BJ (cell line): ENCODE measurements at regions not wholly inside any gene's neighbourhood (a gene's known extent, or its start where the extent isn't known, plus 50 kb on each side); places are given as distances from the start of the nearest gene placed in this dataset.

Experiments
- CTCF ChIA-PET: fragments of 350-600 bp; formaldehyde crosslinking; extraction: SDS; loops from one replicate; lab custom pipeline; 2021; ENCODE audit warnings: antibody characterized with exemption, inconsistent platforms; lab: Yijun Ruan, JAX
- POLR2A ChIA-PET: fragments of 300-600 bp; sonication (Branson Sonifier 250); formaldehyde crosslinking; extraction: SDS; loops from one replicate; lab custom pipeline; 2021; ENCODE audit warnings: antibody characterized with exemption; lab: Charles Lee
- DNase-seq: peaks from one replicate; pipeline ENCODE4 v3.0.0-alpha.2; 2011; ENCODE audit warnings: low read depth
- H3K27me3 ChIP-seq: 2 replicates; pipeline ENCODE4 v1.6.0; 2011; ENCODE audit warnings: low read length; ENCODE audit not compliant: control insufficient read depth, insufficient read depth
- H3K36me3 ChIP-seq: 2 replicates; pipeline ENCODE4 v1.5.1; 2011; ENCODE audit warnings: low read length; ENCODE audit not compliant: control insufficient read depth, insufficient read depth
- H3K4me3 ChIP-seq: 2 replicates; pipeline ENCODE4 v1.5.1; 2011; ENCODE audit warnings: low read depth, mild to moderate bottlenecking, control low read depth, low read length
- TF ChIP-seq, protein P1 (sequence below): IDR thresholded peaks from 2 replicates; pipeline ENCODE4 v1.5.1; 2011; ENCODE audit warnings: low read depth, mild to moderate bottlenecking, control low read depth, inconsistent platforms, low read length, moderate library complexity; ENCODE audit not compliant: insufficient read depth

GRCh38 chr11:101345891-101346290 is 216.3 kb upstream of the PGR start:
- no peaks in the 10 kb centered on the region for H3K36me3 ChIP-seq
- CTCF ChIA-PET, result no interaction called here
- POLR2A ChIA-PET, result no interaction called here
- no peak overlapping the region for H3K4me3 ChIP-seq
- no peaks in the 10 kb centered on the region for H3K27me3 ChIP-seq
- DNase-seq, result no peak
- TF ChIP-seq, protein P1, sequence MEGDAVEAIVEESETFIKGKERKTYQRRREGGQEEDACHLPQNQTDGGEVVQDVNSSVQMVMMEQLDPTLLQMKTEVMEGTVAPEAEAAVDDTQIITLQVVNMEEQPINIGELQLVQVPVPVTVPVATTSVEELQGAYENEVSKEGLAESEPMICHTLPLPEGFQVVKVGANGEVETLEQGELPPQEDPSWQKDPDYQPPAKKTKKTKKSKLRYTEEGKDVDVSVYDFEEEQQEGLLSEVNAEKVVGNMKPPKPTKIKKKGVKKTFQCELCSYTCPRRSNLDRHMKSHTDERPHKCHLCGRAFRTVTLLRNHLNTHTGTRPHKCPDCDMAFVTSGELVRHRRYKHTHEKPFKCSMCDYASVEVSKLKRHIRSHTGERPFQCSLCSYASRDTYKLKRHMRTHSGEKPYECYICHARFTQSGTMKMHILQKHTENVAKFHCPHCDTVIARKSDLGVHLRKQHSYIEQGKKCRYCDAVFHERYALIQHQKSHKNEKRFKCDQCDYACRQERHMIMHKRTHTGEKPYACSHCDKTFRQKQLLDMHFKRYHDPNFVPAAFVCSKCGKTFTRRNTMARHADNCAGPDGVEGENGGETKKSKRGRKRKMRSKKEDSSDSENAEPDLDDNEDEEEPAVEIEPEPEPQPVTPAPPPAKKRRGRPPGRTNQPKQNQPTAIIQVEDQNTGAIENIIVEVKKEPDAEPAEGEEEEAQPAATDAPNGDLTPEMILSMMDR, result no peak

DNA sequence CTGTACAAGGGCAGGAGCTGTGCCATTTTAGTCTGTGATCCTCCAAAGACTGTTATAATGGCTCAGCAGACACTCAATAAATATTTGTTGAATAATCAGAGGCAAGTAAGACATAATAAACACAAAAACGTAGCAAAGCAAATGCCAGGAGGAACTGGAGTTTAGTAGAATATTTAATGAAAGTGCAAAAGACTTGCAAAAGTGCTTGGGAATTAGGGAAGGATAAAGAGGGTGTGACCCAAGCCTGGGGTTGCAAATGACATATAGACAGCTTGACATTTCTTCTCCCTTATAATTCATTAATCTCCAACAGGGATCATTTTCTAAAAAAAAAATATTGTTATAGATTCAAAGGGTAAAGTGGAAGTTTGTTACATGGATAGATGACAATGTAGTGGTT is 212.7 kb upstream of the PGR start:
- CTCF ChIA-PET, result no interaction called here
- TF ChIP-seq, protein P1, result no peak
- no peak overlapping the region for H3K4me3 ChIP-seq
- POLR2A ChIA-PET, result no interaction called here
- no peaks in the 10 kb centered on the region for H3K27me3 ChIP-seq
- no peak for DNase-seq
- no peaks in the 10 kb centered on the region for H3K36me3 ChIP-seq

DNA sequence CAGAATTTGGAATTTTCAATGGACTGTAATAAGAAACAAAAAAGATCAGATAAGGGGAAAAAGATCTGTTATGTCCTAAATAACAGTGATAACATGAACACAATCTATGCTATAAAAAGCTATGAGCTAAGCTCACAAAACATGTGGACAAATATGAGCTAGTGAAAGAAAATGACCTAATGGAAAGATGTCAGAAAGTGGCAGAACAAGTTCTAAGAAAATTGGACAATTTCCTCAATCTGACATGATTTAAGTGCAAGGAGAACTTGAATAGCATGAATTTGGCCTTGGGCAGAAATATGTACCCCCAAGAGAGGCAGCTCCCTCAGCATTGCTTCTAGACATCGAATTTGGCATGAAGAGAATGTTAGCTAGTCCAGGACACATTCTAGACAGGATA is 212.0 kb upstream of the PGR start:
- H3K4me3 ChIP-seq, result no peak overlapping the region
- TF ChIP-seq, protein P1, result no peak
- no peak for DNase-seq
- ChIA-PET POLR2A (no interaction called here), CTCF (no interaction called here)
- no peaks in the 10 kb centered on the region for H3K36me3 ChIP-seq
- H3K27me3 ChIP-seq, result no peaks in the 10 kb centered on the region

DNA sequence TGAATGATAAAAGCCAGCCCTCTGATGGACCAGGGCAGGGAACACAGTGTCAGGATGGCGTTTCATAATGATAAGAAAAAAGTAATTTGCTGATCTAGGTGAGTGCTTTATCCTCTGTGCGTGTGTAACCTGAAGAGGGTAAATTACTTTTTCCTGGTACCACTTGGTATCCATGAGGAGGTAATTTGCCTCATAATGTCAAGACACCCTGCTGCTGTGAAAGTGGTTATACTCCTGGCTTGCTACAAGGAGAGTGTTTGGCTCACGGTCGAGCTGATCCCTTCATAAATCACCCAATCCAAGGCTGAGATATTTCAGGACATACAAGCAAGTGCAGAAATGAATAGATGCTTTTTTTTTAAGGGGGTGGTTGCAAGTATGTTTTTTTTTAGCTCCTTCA is 207.2 kb upstream of the PGR start:
- CTCF ChIA-PET, result no interaction called here
- TF ChIP-seq, protein P1, result no peak
- Histone ChIP-seq H3K27me3 (no peaks in the 10 kb centered on the region), H3K4me3 (no peak overlapping the region), H3K36me3 (no peaks in the 10 kb centered on the region)
- POLR2A ChIA-PET, result no interaction called here
- no peak for DNase-seq

DNA sequence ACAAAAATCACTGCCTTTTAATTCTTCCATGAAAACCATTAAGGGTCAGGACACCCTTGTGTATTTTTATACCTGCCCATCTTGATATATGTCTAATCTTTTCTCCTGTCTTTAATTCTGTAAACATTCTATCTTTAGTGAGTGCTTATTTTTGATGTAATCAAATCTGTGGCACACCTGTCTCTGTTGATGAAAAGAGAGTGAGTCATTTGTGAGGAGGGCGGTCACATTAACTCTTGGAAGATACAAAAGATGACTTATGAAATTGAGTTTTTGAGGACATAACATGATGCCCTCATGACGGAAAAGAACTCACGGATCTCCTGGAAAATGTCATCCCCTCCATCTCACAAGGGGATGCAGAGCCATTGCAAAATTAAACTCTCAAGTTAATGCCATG is 206.5 kb upstream of the PGR start:
- POLR2A ChIA-PET, result interaction anchor here (0.6 kb wide), 1 partner anchor 169 kb away, joined by 3 read pairs; no protein-coding TSS in a partner anchor

More for the DNA sequence above, 206.5 kb upstream of the PGR start:
- H3K27me3 ChIP-seq, result no peaks in the 10 kb centered on the region
- TF ChIP-seq, protein P1, result no peak
- H3K4me3 ChIP-seq, result no peak overlapping the region
- no peaks in the 10 kb centered on the region for H3K36me3 ChIP-seq
- DNase-seq, result no peak
- CTCF ChIA-PET, result no interaction called here
